Hepatocyte (in vitro differentiated cells): ENCODE measurements at regions not wholly inside any gene's neighbourhood (a gene's known extent, or its start where the extent isn't known, plus 50 kb on each side); places are given as distances from the start of the nearest gene placed in this dataset.

Experiments
- CTCF ChIP-seq: fragments of 200-600 bp; sonication (generic); IDR thresholded peaks from 2 replicates; pipeline ENCODE4 v1.5.1; 2016; ENCODE audit warnings: antibody characterized with exemption, mild to moderate bottlenecking; ENCODE audit not compliant: poor library complexity
- EZH2 ChIP-seq: fragments of 200-600 bp; sonication (generic); IDR thresholded peaks from 2 replicates; pipeline ENCODE4 v1.6.1; 2016; ENCODE audit warnings: antibody characterized with exemption, mild to moderate bottlenecking, borderline replicate concordance

- no peak for TF ChIP-seq EZH2
- no peak for TF ChIP-seq CTCF
These were observed 921.3 kb downstream of the NLGN4X start for GRCh38 chrX:5307416-5307815.
